ENCODE measurements at regions not wholly inside any gene's neighbourhood (a gene's known extent, or its start where the extent isn't known, plus 50 kb on each side); places are given as distances from the start of the nearest gene placed in this dataset.
"Not testable (repeated sequence)": the region's sequence is repeated elsewhere in the genome, so short reads cannot be mapped to it uniquely, and the experiment has no call there.

- not testable (repeated sequence) for TF ChIP-seq HDAC3 (IDR thresholded peaks at IDR 0.05; ENCODE audit: borderline replicate concordance, partially characterized antibody); TCF15 (CRISPR knock-in tag; IDR thresholded peaks at IDR 0.05); ZBED1 (IDR thresholded peaks at IDR 0.05); EZH2 (IDR thresholded peaks at IDR 0.05; ENCODE audit: borderline replicate concordance, low read depth, low read length); POLR2A (conservative IDR thresholded peaks at IDR 0.05)
Measured at GRCh38 chr16:29205151-29205550, 201.4 kb downstream of the NPIPB11 start.

Data from K562 (cell line).